Prostate gland (tissue), 2 donors: ENCODE measurements at regions not wholly inside any gene's neighbourhood (a gene's known extent, or its start where the extent isn't known, plus 50 kb on each side); places are given as distances from the start of the nearest gene placed in this dataset.

Experiments
- DNase-seq: peaks from one replicate; pipeline ENCODE4 v3.0.0-alpha.2; 2019; ENCODE audit warnings: low spot score
- H3K27ac ChIP-seq, 2 donors: fragments of 200-600 bp; sonication (generic); 2 replicates each; pipeline ENCODE4 v1.5.1; 2017 to 2019
- H3K27me3 ChIP-seq: fragments of 200-600 bp; sonication (generic); replicated peaks from 2 replicates; pipeline ENCODE4 v1.5.1; 2019; ENCODE audit not compliant: insufficient read depth
- H3K36me3 ChIP-seq, 2 donors: fragments of 200-600 bp; sonication (generic); 1 replicate in 1 of 2; 2 replicates in 1 of 2; pipeline versions ENCODE4 v1.5.1 to v1.8.1; 2017 to 2019
- H3K4me1 ChIP-seq: fragments of 200-600 bp; sonication (generic); replicated peaks from 2 replicates; pipeline ENCODE4 v1.5.1; 2019
- H3K4me3 ChIP-seq, 2 donors: fragments of 200-600 bp; sonication (generic); 2 replicates each; pipeline ENCODE4 v1.5.1; 2017 to 2019
- H3K9me3 ChIP-seq: fragments of 200-600 bp; sonication (generic); 2 replicates; pipeline ENCODE4 v1.5.1; 2017
- POLR2A ChIP-seq: fragments of 450-650 bp; IDR thresholded peaks from one replicate; pipeline ENCODE4 v1.6.1; 2016; ENCODE audit warnings: antibody characterized with exemption, mild to moderate bottlenecking
- POLR2AphosphoS5 ChIP-seq: sonication (generic); formaldehyde crosslinking; IDR thresholded peaks from one replicate; pipeline ENCODE4 v1.6.1; 2017; ENCODE audit warnings: antibody characterized with exemption
- WGBS: methylation state at CpG from one replicate; pipeline ENCODE4 v1.1.5; 2018; 5-methylcytosine and 5-hydroxymethylcytosine counted together
- intact Hi-C: fragments of 100-400 bp; cut with DNase I; formaldehyde crosslinking; loops from one replicate; pipeline ENCODE4 v1.14.2; 2022
- TF ChIP-seq, protein P1 (sequence below), 4 experiments: fragments of 200-600 bp in 2 of 4; fragments of 450-650 bp in 2 of 4; sonication (generic) in 2 of 4; IDR thresholded peaks; 1 replicate in 3 of 4; 2 replicates in 1 of 4; pipeline ENCODE4 v1.5.1; 2016 to 2019; ENCODE audit warnings: antibody characterized with exemption in 4 of 4, mild to moderate bottlenecking in 2 of 4, moderate library complexity in 2 of 4

DNA sequence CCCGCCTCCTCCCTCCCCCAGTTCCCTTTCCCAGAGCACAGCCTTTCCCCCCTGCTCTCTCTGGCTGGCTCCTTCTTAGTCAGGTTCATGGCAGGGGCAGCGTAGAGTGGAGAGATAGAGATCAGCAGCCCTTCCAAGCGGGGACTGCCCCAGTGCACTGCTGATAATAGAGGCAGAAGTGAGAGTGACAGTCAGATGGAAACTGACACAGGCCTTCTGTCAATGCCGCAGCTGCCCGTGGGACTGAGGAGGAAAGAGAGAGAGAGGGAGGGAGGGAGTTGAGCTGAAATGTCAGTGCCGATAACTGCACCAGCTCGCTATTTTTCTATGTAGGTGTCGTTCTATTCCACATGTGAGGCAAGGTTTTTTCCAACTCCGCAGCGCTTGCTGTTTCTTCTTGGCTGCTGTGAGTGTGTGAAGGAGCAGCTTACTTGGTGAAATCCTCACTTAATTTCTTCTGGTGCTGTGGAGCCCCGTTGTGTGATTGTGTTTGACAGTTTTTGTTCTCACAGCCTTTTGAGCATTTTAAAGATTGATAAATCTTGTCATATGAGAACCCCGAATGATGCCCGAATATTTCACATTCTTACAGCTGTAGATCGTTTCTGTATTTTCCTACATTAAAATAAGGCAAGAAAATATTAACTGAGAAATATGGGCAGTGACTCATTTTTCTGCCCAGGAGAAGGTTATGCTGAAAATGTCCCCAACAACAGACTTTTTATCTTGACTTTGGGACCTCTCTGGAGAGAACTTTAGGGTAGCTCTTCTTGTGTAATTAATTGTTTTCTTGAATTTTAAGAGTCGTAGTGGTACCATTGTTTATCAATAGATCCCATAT, 386.4 kb upstream of the MMS22L start:
- no peaks in the 10 kb centered on the region for H3K27me3 ChIP-seq
- 15% methylated on average over 15 of the region's 15 CpGs for WGBS
- H3K27ac ChIP-seq: no peak overlapping the region
- no peak for TF ChIP-seq POLR2A
- TF ChIP-seq, protein P1, sequence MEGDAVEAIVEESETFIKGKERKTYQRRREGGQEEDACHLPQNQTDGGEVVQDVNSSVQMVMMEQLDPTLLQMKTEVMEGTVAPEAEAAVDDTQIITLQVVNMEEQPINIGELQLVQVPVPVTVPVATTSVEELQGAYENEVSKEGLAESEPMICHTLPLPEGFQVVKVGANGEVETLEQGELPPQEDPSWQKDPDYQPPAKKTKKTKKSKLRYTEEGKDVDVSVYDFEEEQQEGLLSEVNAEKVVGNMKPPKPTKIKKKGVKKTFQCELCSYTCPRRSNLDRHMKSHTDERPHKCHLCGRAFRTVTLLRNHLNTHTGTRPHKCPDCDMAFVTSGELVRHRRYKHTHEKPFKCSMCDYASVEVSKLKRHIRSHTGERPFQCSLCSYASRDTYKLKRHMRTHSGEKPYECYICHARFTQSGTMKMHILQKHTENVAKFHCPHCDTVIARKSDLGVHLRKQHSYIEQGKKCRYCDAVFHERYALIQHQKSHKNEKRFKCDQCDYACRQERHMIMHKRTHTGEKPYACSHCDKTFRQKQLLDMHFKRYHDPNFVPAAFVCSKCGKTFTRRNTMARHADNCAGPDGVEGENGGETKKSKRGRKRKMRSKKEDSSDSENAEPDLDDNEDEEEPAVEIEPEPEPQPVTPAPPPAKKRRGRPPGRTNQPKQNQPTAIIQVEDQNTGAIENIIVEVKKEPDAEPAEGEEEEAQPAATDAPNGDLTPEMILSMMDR (IDR thresholded peaks at IDR 0.05): no peak
- TF ChIP-seq POLR2AphosphoS5: no peak
- no peaks in the 10 kb centered on the region for H3K9me3 ChIP-seq
- no peaks in the 10 kb centered on the region for H3K36me3 ChIP-seq
- H3K4me3 ChIP-seq: no peak overlapping the region
- H3K4me1 ChIP-seq: no peaks in the 10 kb centered on the region
- no peak for DNase-seq
- intact Hi-C loops: no loop called here

DNA sequence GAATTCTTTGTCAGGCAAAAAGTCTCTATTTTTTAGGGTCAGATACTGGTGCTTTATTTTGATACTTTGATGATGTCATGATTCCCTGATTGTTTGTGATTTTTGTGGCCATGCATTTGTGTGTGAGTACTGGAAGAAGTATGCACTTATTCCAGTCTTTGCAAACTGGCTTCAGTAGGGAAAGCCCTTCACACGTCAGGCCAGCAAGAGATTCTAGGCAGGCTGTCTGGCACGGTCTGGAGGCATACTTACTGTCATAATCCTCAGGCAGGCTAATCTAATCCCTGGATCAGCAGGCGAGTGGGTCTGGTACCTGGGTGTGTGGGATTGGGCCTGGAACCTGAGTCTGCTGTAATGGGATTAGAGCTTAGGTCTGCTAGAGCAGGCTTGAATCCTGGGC, 391.8 kb upstream of the MMS22L start:
- Histone ChIP-seq H3K4me1 (no peaks in the 10 kb centered on the region), H3K27ac (no peak overlapping the region), H3K9me3 (no peaks in the 10 kb centered on the region), H3K36me3 (no peaks in the 10 kb centered on the region), H3K27me3 (no peaks in the 10 kb centered on the region), H3K4me3 (no peak overlapping the region)
- TF ChIP-seq, protein P1 (IDR thresholded peaks at IDR 0.05): no peak
- TF ChIP-seq POLR2AphosphoS5 (no peak), POLR2A (no peak)
- intact Hi-C loops: no loop called here
- 87% methylated on average over 3 of the region's 3 CpGs for WGBS
- no peak for DNase-seq

DNA sequence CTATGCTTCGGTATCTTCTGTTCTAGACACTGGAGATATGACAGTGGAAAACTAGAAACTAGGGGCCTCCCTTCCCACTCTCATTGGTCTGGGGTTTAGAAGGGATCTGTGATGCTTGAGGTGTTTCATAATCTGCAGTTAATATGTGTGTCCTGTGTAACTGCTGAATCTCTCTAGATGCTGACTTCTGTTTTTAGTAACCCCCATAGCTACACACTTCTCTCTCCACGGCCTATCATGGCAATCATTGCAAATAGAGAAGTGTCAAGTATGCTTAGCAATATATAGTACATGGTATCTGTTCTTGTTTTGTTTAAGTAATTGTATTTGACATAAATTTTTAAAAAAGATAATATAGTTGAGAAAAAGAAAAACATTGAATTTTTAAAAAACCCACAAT, 394.6 kb upstream of the MMS22L start:
- no peak overlapping the region for H3K4me3 ChIP-seq
- WGBS: 75% methylated on average over 2 of the region's 2 CpGs
- H3K27me3 ChIP-seq: no peaks in the 10 kb centered on the region
- no peaks in the 10 kb centered on the region for H3K36me3 ChIP-seq
- H3K9me3 ChIP-seq: no peaks in the 10 kb centered on the region
- DNase-seq: no peak
- intact Hi-C loops: no loop called here
- no peaks in the 10 kb centered on the region for H3K4me1 ChIP-seq
- no peak for TF ChIP-seq POLR2A
- no peak for TF ChIP-seq POLR2AphosphoS5
- TF ChIP-seq, protein P1 (IDR thresholded peaks at IDR 0.05): no peak
- no peak overlapping the region for H3K27ac ChIP-seq

DNA sequence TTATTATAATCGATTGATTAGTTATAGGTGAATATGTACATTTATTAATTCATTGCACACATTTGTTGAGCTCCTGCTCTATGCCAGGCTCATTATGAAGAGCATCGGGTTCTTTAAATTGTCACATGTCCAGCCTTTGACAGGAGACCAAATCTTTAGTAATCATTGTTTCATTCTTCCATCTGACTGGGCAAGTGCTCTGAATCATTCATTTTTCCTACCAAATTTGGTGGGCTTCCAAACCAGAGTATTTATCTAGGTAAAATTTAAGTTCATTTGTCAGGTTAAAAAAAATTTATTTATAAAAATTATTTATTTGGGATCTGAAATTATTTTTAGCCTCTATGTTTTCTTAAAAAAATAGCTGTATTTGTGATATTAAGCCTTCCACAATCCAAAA, 404.9 kb upstream of the MMS22L start:
- no peaks in the 10 kb centered on the region for H3K9me3 ChIP-seq
- no peaks in the 10 kb centered on the region for H3K27me3 ChIP-seq
- no peak overlapping the region for H3K4me3 ChIP-seq
- intact Hi-C loops: no loop called here
- no peaks in the 10 kb centered on the region for H3K36me3 ChIP-seq
- DNase-seq: no peak
- no peaks in the 10 kb centered on the region for H3K4me1 ChIP-seq
- TF ChIP-seq, protein P1 (IDR thresholded peaks at IDR 0.05): no peak
- WGBS: 95% methylated on average over 2 of the region's 2 CpGs
- no peak overlapping the region for H3K27ac ChIP-seq

DNA sequence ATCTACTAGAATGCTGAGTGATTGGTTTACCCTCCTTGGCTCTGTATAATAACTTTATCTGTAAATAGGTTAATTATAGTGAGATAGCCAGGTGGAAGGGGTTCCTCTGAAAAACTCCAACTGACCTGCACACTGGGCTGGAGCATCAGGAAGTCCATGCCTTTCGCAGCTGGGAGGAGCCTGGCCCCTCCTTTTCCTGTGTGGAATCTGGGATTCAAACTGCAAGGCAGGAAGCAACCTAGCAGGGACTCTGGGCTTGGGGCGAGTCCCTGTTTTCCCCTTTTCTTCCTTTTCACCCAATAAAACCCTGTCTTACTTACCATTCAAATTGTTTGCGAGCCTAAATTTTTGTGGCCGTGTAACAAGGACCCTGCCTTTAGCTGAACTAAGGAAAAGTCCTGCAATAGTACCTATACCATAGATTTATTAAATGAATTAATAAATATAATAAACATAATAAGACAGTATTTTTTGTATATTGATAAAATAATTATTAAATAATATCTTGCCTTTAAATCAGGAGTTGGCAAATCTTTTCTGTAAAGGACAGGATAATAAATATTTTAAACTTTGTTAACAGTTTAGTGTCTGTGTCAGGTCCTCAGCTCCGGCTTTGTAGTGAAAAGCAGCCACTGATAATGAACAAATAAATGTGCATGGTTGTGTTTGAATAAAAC, 406.2 kb upstream of the MMS22L start:
- no peak overlapping the region for H3K27ac ChIP-seq
- H3K4me3 ChIP-seq: no peak overlapping the region
- no peaks in the 10 kb centered on the region for H3K9me3 ChIP-seq
- no peaks in the 10 kb centered on the region for H3K36me3 ChIP-seq
- H3K27me3 ChIP-seq: no peaks in the 10 kb centered on the region
- no peaks in the 10 kb centered on the region for H3K4me1 ChIP-seq
- DNase-seq: no peak
- WGBS: 70% methylated on average over 5 of the region's 5 CpGs
- TF ChIP-seq POLR2AphosphoS5 (no peak), POLR2A (no peak)
- TF ChIP-seq, protein P1 (IDR thresholded peaks at IDR 0.05): no peak
- intact Hi-C loops: no loop called here
